ENCODE measurements at regions not wholly inside any gene's neighbourhood (a gene's known extent, or its start where the extent isn't known, plus 50 kb on each side); places are given as distances from the start of the nearest gene placed in this dataset.

- Mint-ChIP-seq H3K9me3 (ENCODE audit: low read depth) (peaks cover 5% of the 10 kb centered on the region), H3K4me3 (ENCODE audit: low read depth) (no peak overlapping the region), H3K27ac (no peak overlapping the region), H3K4me1 (ENCODE audit: low read depth) (no peaks in the 10 kb centered on the region), H3K36me3 (ENCODE audit: insufficient read depth) (peaks cover 1% of the 10 kb centered on the region), H3K27me3 (no peaks in the 10 kb centered on the region)
- TF ChIP-seq CTCF (IDR thresholded peaks at IDR 0.05; ENCODE audit: unreplicated experiment), result no peak
- no peak for DNase-seq (ENCODE audit: low spot score, unreplicated experiment)
These were observed 93.1 kb downstream of the FAT3 start for GRCh38 chr11:92317721-92318120.

GRCh38 chr11:92322225-92322624 is 97.6 kb downstream of the FAT3 start:
- no peak for DNase-seq (ENCODE audit: low spot score, unreplicated experiment)
- H3K36me3 Mint-ChIP-seq (ENCODE audit: insufficient read depth), result peaks cover 2% of the 10 kb centered on the region
- H3K4me1 Mint-ChIP-seq (ENCODE audit: low read depth), result no peaks in the 10 kb centered on the region
- TF ChIP-seq CTCF (IDR thresholded peaks at IDR 0.05; ENCODE audit: unreplicated experiment), result no peak
- no peak overlapping the region for H3K27ac Mint-ChIP-seq
- peaks cover 11% of the 10 kb centered on the region for H3K9me3 Mint-ChIP-seq (ENCODE audit: low read depth)
- no peaks in the 10 kb centered on the region for H3K27me3 Mint-ChIP-seq
- H3K4me3 Mint-ChIP-seq (ENCODE audit: low read depth), result no peak overlapping the region

- Mint-ChIP-seq H3K36me3 (ENCODE audit: insufficient read depth) (peaks cover 2% of the 10 kb centered on the region), H3K27me3 (no peaks in the 10 kb centered on the region)
- TF ChIP-seq CTCF (IDR thresholded peaks at IDR 0.05; ENCODE audit: unreplicated experiment), result no peak
These were observed 100.3 kb downstream of the FAT3 start for GRCh38 chr11:92324890-92325289.

GRCh38 chr11:92325416-92325815 is 100.8 kb downstream of the FAT3 start:
- H3K9me3 Mint-ChIP-seq (ENCODE audit: low read depth), result peaks cover 11% of the 10 kb centered on the region
- H3K36me3 Mint-ChIP-seq (ENCODE audit: insufficient read depth), result peaks cover 2% of the 10 kb centered on the region
- H3K4me1 Mint-ChIP-seq (ENCODE audit: low read depth), result peaks cover 15% of the 10 kb centered on the region
- H3K27me3 Mint-ChIP-seq, result no peaks in the 10 kb centered on the region
- no peak for DNase-seq (ENCODE audit: low spot score, unreplicated experiment)
- H3K27ac Mint-ChIP-seq, result no peak overlapping the region
- no peak for TF ChIP-seq CTCF (IDR thresholded peaks at IDR 0.05; ENCODE audit: unreplicated experiment)
- H3K4me3 Mint-ChIP-seq (ENCODE audit: low read depth), result no peak overlapping the region

More at GRCh38 chr11:92324890-92325289, 100.3 kb downstream of the FAT3 start:
- H3K4me1 Mint-ChIP-seq (ENCODE audit: low read depth), result peaks cover 10% of the 10 kb centered on the region
- no peak overlapping the region for H3K27ac Mint-ChIP-seq
- DNase-seq (ENCODE audit: low spot score, unreplicated experiment), result no peak
- no peak overlapping the region for H3K4me3 Mint-ChIP-seq (ENCODE audit: low read depth)
- peaks cover 11% of the 10 kb centered on the region for H3K9me3 Mint-ChIP-seq (ENCODE audit: low read depth)

GRCh38 chr11:92329137-92329536 is 104.5 kb downstream of the FAT3 start:
- Mint-ChIP-seq H3K4me3 (ENCODE audit: low read depth) (no peak overlapping the region), H3K4me1 (ENCODE audit: low read depth) (peaks cover 37% of the 10 kb centered on the region), H3K27me3 (no peaks in the 10 kb centered on the region), H3K9me3 (ENCODE audit: low read depth) (peaks cover 2% of the 10 kb centered on the region), H3K27ac (no peak overlapping the region), H3K36me3 (ENCODE audit: insufficient read depth) (no peaks in the 10 kb centered on the region)
- no peak for DNase-seq (ENCODE audit: low spot score, unreplicated experiment)
- TF ChIP-seq CTCF (IDR thresholded peaks at IDR 0.05; ENCODE audit: unreplicated experiment), result no peak

Measured in progenitor cell of endocrine pancreas (in vitro differentiated cells).